OCI-LY3 (cell line): ENCODE measurements at regions not wholly inside any gene's neighbourhood (a gene's known extent, or its start where the extent isn't known, plus 50 kb on each side); places are given as distances from the start of the nearest gene placed in this dataset.

Source experiments
- CTCF ChIP-seq: fragments of 200-600, 300-600 bp; sonication (generic); IDR thresholded peaks from 2 replicates; pipeline ENCODE4 v1.5.1; 2014; ENCODE audit warnings: antibody characterized with exemption, low read length, low read depth
- EZH2phosphoT487 ChIP-seq: fragments of 200-600 bp; shearing (Covaris generic); IDR thresholded peaks from 2 replicates; pipeline ENCODE4 v1.6.1; 2018; ENCODE audit warnings: antibody characterized with exemption, mixed run types, low read depth

DNA sequence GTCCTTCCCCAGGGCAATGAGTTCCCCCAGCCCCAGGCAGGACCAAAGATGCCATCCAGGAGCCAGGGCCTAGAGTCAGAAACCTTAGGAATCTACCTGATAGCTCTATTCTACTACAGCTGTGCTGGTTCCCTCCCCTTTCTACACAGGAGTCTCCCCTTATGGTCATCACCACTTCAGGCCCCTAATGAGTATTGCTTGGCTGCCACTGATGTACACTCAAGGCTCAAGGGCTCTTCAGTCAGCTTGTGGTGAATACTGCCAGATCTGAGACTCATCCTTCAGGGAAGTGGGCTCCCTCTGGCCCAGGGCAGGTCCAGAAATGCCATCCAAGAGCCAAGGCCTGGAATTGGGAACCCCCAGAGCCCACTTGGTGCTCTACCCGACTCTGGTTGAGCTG, 248.6 kb downstream of the ALDH8A1 start:
- TF ChIP-seq CTCF = no peak
- TF ChIP-seq EZH2phosphoT487 = no peak
